GM12875 (cell line): ENCODE measurements at regions not wholly inside any gene's neighbourhood (a gene's known extent, or its start where the extent isn't known, plus 50 kb on each side); places are given as distances from the start of the nearest gene placed in this dataset.
A peak's percentile ranks its signal among the peaks of the same experiment; 100 is the strongest.

Experiments
- H3K4me3 ChIP-seq: one replicate; pipeline ENCODE4 v1.5.1; 2011; ENCODE audit warnings: low read depth, low read length, control low read depth
- CTCF ChIP-seq: IDR thresholded peaks from 2 replicates; pipeline ENCODE4 v1.5.1; 2011; ENCODE audit warnings: low read depth, mild to moderate bottlenecking, control low read depth, inconsistent platforms, low read length, moderate library complexity, borderline replicate concordance; ENCODE audit not compliant: insufficient read depth

- TF ChIP-seq CTCF: no peak
- no peak overlapping the region for H3K4me3 ChIP-seq
Observed at GRCh38 chr1:166221316-166221715, 54.5 kb upstream of the FAM78B start.

DNA sequence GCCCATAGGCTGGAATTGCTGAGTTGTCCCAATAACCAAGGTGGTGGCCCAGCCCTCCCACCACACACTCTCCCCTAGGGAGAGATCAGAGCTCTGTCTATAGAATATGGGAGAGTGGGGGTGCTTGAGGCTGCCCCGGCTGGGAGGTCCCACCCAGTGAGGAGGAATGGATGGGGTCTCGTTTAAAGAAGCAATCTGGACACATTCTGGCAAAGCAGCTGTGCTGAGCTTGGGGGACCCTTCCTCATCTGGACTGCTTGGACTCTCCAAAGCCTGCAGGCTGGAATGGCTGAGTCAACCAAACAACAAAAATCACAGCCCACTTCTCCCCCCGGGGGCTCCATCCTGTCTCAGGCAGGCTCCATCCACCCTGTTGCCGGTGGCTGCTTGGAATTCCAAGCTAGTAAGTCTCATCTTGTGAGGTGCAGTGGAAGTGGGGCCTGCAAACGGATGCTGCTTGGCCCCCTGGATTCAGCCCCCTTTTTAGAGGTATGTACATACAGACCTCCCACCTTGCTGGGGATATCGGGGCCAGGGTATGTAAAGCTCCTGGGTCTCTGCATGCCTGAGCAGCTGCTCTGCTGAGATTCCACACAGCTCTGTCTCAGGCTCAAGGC is 67.1 kb upstream of the FAM78B start:
- H3K4me3 ChIP-seq: no peak overlapping the region
- no peak for TF ChIP-seq CTCF

DNA sequence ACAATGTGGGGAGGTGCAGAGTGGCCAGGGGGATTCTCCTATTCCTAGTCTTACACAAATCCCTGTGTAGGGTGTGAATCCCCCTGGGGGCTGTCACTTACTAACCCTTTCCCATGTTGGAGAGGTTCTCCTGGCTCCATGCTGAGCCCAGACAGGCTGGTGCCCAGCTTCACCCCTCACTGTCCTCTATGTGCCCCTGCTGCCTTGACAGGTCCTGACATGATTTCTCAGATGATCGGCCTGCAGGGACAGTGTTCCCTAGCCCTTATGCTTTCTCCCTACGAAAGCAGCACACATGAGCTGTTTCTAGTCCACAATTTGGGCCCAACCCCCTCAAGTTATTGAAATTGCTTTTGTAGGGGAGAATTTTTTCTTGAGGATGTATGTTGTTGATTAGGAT is 68.9 kb upstream of the FAM78B start:
- no peak overlapping the region for H3K4me3 ChIP-seq
- no peak for TF ChIP-seq CTCF

DNA sequence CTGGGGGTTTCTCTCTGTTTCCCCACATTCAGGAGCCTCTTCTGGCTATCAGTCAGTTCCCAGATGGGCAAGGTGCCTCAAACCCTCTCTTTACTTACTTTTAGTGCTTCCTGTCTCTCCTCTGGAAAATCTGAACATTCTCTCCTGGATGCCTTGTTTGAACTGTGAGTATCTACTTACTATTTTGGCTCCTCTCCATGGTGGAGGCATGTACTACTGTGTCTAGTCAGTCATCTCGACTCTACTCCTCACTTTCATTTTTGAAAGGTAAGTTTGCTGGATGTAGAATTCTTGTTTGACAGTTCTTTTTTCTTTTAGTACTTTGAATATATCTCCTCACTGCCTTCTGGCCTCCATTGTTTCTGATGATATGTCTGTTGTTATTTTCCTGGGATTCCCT is 70.9 kb upstream of the FAM78B start:
- no peak overlapping the region for H3K4me3 ChIP-seq
- no peak for TF ChIP-seq CTCF

DNA sequence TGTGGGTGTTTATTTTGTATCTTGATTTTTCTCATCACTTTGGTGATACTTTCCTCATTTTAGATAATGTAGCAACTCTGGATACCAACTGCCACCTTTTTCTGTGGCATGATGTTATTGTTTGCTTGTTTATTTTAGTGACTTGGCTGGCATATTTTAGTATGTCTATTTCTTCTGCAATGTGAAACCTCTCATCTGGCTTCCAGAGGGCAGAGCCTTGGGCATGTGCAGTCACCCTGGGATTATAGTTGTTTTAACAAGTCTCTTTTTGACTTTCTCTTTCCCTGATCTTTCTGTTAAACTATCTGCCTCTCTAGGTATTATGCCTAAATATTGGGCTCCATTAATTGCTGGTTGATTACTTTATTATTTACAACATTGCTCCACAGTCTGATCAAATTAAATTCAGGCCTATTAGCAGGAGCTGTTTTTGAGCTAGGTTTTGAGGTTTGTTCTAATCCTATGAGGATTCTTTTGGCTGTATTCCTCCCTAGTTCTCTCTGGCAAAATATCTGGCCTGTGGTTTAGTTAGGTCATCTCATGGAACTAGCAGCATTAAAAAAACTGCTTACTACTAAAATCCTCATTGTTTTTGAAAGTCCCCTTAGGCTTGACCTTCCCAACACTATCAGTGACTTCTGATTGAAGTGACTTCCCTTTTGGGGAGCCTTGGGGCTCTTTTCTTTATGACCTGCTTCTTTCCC is 86.4 kb upstream of the FAM78B start:
- no peak overlapping the region for H3K4me3 ChIP-seq
- TF ChIP-seq CTCF: no peak

GRCh38 chr1:166258017-166258416 is 91.2 kb upstream of the FAM78B start:
- 0 out of 2 replicates have a peak, but pooled peaks have one; percentile 14 for TF ChIP-seq CTCF
- H3K4me3 ChIP-seq: no peak overlapping the region

- no peak for TF ChIP-seq CTCF
- no peak overlapping the region for H3K4me3 ChIP-seq
Observed at GRCh38 chr1:166261511-166261910, 94.7 kb upstream of the FAM78B start.
